GM20431 (cell line): ENCODE measurements at regions not wholly inside any gene's neighbourhood (a gene's known extent, or its start where the extent isn't known, plus 50 kb on each side); places are given as distances from the start of the nearest gene placed in this dataset.

Source experiments
- in situ Hi-C: fragments of 300-500 bp; cut with MseI, MboI; formaldehyde crosslinking; loops from one replicate; pipeline ENCODE4 v1.15.0; 2020; ENCODE audit warnings: low sequenced_read_pairs; ENCODE audit not compliant: unreplicated experiment

- in situ Hi-C loops: no loop called here
Measured at GRCh38 chr2:7916670-7917069, 765.2 kb upstream of the ID2 start.

DNA sequence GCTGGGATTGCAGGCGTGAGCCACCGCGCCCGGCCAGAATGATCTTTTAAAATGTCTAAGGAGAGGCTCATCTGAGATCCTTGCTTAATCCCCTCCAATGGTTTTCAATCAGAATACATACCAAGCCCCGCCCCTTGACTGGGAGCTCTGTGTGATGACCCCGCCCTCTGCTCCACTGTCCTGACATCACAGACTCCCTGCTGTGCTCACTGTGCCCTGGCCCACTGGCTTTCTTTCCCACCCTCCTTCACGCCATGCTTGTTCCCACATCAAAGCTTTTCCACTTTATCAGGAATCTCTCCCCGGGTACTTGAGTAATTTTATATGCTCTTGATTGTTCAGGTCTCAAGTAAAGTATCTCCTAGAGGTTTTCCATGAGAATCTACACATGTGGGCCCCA, 762.3 kb upstream of the ID2 start:
- in situ Hi-C loops: no loop called here

GRCh38 chr2:7924023-7924762, 757.7 kb upstream of the ID2 start:
- in situ Hi-C loops: no loop called here

GRCh38 chr2:7925506-7925905, 756.4 kb upstream of the ID2 start:
- in situ Hi-C loops: no loop called here

DNA sequence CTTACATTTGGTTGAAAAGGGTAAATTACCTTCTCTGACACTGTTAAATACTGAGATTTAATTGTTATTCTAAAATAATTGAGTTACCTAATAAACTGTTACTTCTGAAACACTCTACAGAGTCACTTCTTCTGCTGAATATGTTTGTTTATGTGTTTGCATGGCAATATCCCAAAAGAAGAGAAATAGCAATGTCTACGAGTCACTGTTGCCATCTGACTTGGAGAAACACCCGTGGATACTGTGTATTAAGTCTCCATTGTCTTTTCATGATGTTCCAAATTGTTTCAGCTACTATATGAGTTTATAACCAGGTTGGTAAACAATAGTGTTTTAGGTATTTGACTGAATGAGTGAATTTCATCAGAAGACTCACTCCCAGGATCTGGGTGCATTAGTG, 754.2 kb upstream of the ID2 start:
- in situ Hi-C loops: no loop called here

DNA sequence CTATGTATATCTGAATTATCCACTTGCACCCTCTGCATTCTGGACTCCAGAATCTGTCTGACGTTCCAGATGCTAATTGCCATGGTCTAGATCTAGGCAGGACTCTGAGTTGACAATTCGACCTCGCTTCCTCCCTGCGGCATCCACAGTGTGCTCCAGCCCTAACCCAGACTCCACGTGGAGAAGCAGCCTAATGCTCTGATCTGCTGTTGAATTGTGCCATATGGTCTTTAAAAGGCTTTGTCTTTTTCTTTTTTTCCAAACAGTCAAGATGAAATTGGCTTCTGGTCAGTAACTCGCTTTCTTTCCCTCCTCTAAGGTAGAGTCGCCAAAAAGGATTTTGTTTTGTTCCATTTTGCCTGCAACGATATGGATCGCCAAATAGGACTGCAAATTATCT, 752.6 kb upstream of the ID2 start:
- in situ Hi-C loops: no loop called here

DNA sequence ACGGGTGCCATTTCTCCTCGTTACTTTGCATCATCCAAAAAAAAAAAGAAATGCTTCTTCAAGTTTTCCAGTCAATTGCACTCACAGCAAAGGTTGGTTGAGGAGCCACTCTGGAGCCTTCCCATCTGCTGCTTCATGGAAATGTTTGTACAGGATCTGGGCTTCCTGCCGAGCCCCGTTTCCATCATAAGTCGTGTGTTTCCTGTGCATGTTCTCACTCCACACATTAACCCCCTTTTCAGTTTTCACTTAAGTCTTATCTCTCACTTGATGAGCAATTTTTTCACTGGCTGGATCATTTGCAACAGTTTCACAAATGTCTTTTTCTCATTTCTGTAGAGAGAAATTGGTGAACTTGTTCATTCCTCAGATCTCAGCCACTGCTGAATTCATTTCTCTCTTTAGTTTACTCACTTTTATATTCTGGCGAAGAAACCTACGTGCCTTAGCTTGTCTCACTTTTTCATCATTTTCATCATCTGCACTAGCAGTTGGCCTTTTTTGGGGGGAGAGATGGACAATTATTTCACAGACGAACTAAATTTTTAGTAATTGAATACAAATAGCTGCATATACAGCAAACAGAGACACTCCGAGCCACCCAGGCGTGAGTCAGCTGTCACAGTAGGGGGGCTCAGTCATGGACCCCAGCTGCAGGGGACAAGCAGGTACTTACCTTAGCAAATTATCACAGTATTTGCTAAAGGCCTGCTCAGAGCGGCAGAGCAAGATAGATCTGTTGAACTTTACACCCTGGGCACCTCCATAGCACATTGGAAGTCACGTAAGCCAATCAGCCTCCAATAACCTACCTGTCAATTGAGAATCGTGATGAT, 750.8 kb upstream of the ID2 start:
- in situ Hi-C loops: no loop called here

DNA sequence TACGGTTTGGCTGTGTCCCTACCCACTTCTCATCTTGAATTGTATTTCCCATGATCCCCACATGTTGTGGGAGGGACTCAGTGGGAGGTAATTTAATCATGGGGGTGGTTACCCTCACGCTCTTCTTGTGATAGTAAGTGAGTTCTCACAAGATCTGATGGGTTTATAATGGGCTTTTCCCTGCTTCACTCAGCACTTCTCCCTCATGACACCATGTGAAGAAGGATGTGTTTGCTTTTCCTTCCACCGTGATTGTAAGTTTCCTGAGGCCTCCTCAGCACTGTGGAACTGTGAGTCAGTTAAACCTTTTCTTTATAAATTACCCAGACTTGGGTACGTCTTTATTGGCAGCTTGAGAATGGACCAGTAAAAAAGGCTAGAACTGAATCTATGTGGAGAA, 750.0 kb upstream of the ID2 start:
- in situ Hi-C loops: no loop called here

DNA sequence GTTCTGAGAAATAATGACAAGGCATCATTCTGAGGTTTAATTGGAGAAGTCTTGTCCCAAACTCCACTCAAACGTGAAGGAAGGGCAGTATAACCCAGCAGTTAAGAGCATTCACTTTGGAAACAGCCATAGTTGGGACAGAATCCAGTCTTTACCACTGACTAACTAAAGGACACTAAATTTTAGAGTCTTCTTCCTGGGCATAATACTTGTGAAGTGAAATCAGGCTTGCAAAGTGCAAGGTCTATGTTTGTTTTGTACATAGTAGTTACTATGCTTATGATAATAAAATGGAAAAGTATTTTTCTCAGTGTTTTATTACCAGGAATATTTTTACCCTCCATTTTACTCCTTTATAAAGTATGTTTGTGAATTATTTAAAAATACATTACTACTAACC, 748.2 kb upstream of the ID2 start:
- in situ Hi-C loops: no loop called here

DNA sequence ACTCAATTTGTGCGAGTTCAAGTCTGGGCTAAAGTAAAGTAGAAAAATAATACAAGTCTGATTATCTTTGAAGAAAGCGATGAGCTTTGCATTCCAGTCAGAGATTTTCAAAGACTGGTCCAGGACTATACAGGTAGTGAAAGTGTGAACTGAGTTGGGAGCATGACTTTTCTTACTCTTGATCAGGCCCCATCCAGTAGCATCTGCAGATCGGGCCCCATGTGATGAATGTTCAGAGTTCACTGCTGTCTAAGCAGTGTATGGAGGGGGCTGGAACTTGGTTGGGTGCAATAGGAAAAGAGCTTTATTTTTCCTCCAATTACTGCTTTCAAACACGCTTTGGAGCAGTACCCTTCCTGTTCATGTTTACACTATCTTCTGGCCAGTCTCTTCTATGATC, 747.4 kb upstream of the ID2 start:
- in situ Hi-C loops: no loop called here

DNA sequence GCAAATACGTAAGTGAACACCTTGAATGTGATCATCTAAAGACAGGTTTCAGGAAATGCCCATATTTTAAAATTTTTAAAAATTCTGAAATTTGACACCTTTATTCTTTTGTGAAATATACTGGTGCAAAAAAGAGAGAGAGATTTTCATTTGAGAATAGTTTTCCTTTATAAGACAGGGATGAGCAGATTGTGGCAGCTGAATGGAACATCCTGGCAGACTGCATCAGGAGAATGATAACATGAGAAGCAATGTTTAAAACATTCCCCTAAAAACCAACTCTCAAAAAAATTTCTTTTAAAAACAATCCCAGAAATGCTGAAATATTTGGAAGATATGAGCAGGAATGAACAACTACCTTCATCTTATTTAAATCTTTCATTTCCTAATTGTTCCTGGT, 744.8 kb upstream of the ID2 start:
- in situ Hi-C loops: no loop called here

DNA sequence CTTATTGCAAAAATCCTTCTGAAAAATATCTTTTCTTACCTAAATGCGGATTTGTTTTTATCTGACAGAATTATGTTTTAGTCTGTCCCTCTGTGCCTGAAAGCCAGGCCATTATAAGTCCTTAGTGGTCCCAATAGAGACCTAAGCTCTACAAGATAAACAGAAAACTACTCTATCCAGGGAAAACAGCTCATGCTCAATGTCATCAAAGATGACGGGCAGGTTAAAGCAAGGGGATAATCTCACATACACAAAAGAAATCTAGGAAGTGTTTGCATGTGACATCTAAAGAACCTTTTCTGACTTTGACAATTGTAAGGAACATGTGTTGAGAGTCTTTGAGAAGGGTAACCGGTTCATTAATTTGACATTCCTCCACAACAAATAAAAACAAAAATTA, 741.1 kb upstream of the ID2 start:
- in situ Hi-C loops: no loop called here

- in situ Hi-C loops: no loop called here
Measured at GRCh38 chr2:7943446-7943845, 738.4 kb upstream of the ID2 start.

GRCh38 chr2:7945026-7945425, 736.8 kb upstream of the ID2 start:
- in situ Hi-C loops: no loop called here

- in situ Hi-C loops: no loop called here
Measured at GRCh38 chr2:7950035-7950612, 731.7 kb upstream of the ID2 start.

DNA sequence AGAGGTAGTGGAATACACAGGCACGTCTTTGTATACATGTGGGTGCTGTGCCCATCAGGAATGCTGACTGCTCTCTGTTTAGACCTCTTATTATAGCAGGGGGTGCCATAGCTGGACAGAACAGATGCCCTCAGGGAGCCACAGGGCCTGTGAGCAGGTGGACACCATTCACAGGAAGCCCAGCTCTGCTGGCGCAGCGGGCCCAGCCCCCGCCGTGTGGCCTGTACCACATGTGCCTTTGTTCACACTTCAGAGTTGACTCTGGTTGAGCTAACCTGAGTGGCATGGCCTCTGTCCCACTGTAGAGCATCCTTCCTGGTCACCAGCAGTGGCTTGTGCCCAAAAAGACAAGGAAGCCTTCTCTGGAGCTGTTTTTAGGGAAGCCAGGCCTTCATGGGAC, 730.9 kb upstream of the ID2 start:
- in situ Hi-C loops: no loop called here

GRCh38 chr2:7951490-7951889, 730.4 kb upstream of the ID2 start:
- in situ Hi-C loops: no loop called here

DNA sequence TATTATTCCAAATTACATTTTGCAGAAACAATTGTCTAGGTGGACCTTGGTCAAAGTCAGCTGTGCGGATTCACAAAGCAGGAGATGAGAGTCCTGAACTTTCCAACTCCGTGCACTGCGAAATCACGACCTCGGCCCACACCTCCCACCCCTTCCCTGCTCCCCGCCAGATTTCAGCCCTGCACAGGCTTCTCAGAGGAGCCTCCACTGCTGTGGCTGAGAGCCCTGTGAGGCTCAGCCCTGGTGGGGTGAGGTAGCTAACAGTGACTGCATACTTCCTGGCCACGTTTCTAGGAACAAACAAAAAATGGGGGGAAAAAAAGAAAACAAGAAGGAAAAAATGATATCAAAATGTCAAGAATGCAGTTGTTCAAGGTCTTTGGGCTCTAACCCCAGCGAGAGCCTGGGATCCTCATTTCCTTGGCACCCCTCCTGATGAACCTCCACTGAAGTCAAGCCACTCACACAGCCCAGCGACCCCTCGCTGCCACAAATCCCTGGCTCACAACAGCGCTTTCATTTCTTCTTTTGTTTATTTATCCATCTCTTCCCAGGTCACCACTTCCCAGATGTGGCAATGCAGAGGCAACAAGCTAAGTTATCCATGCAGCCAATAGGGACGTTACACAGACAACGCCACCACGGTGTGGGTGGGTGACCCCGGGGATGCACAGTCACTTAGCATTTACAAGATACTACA, 729.7 kb upstream of the ID2 start:
- in situ Hi-C loops: no loop called here

GRCh38 chr2:7953195-7953594, 728.7 kb upstream of the ID2 start:
- in situ Hi-C loops: no loop called here

GRCh38 chr2:7954234-7954633, 727.6 kb upstream of the ID2 start:
- in situ Hi-C loops: no loop called here
